GM23338 (cell line): ENCODE measurements at regions not wholly inside any gene's neighbourhood (a gene's known extent, or its start where the extent isn't known, plus 50 kb on each side); places are given as distances from the start of the nearest gene placed in this dataset.

Experiments
- EZH2 ChIP-seq: fragments of 200-600 bp; sonication (generic); IDR thresholded peaks from one replicate; pipeline ENCODE4 v1.8.0; 2017; ENCODE audit warnings: antibody characterized with exemption, mild to moderate bottlenecking, low read depth; ENCODE audit not compliant: unreplicated experiment
- EZH2phosphoT487 ChIP-seq: fragments of 200-600 bp; sonication (generic); IDR thresholded peaks from one replicate; pipeline ENCODE4 v1.8.1; 2018; ENCODE audit warnings: antibody characterized with exemption; ENCODE audit not compliant: unreplicated experiment
- JUNB ChIP-seq: IDR thresholded peaks from one replicate; pipeline ENCODE4 v1.6.1; 2016; ENCODE audit warnings: antibody characterized with exemption; ENCODE audit not compliant: unreplicated experiment
- POLR2AphosphoS5 ChIP-seq: IDR thresholded peaks from 2 replicates; pipeline ENCODE4 v1.6.1; 2016; ENCODE audit warnings: antibody characterized with exemption, low read depth
- TF ChIP-seq, protein P1 (sequence below), 2 experiments: fragments of 200-600 bp in 1 of 2; sonication (generic) in 1 of 2; conservative IDR thresholded peaks; 2 replicates each; pipeline versions ENCODE4 v1.5.1 to v1.6.1; 2016 to 2017; ENCODE audit warnings: antibody characterized with exemption in 2 of 2, low read depth in 2 of 2, mild to moderate bottlenecking in 2 of 2, moderate library complexity in 1 of 2
- TF ChIP-seq, protein P2 (sequence below): IDR thresholded peaks from one replicate; pipeline ENCODE4 v1.6.1; 2018; ENCODE audit warnings: antibody characterized with exemption; ENCODE audit not compliant: unreplicated experiment

- TF ChIP-seq, protein P1, sequence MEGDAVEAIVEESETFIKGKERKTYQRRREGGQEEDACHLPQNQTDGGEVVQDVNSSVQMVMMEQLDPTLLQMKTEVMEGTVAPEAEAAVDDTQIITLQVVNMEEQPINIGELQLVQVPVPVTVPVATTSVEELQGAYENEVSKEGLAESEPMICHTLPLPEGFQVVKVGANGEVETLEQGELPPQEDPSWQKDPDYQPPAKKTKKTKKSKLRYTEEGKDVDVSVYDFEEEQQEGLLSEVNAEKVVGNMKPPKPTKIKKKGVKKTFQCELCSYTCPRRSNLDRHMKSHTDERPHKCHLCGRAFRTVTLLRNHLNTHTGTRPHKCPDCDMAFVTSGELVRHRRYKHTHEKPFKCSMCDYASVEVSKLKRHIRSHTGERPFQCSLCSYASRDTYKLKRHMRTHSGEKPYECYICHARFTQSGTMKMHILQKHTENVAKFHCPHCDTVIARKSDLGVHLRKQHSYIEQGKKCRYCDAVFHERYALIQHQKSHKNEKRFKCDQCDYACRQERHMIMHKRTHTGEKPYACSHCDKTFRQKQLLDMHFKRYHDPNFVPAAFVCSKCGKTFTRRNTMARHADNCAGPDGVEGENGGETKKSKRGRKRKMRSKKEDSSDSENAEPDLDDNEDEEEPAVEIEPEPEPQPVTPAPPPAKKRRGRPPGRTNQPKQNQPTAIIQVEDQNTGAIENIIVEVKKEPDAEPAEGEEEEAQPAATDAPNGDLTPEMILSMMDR (conservative IDR thresholded peaks at IDR 0.05; ENCODE audit: low read depth in 2 of 2), result no peak
- TF ChIP-seq JUNB (no peak), POLR2AphosphoS5 (no peak), EZH2phosphoT487 (no peak), EZH2 (no peak)
- TF ChIP-seq, protein P2, sequence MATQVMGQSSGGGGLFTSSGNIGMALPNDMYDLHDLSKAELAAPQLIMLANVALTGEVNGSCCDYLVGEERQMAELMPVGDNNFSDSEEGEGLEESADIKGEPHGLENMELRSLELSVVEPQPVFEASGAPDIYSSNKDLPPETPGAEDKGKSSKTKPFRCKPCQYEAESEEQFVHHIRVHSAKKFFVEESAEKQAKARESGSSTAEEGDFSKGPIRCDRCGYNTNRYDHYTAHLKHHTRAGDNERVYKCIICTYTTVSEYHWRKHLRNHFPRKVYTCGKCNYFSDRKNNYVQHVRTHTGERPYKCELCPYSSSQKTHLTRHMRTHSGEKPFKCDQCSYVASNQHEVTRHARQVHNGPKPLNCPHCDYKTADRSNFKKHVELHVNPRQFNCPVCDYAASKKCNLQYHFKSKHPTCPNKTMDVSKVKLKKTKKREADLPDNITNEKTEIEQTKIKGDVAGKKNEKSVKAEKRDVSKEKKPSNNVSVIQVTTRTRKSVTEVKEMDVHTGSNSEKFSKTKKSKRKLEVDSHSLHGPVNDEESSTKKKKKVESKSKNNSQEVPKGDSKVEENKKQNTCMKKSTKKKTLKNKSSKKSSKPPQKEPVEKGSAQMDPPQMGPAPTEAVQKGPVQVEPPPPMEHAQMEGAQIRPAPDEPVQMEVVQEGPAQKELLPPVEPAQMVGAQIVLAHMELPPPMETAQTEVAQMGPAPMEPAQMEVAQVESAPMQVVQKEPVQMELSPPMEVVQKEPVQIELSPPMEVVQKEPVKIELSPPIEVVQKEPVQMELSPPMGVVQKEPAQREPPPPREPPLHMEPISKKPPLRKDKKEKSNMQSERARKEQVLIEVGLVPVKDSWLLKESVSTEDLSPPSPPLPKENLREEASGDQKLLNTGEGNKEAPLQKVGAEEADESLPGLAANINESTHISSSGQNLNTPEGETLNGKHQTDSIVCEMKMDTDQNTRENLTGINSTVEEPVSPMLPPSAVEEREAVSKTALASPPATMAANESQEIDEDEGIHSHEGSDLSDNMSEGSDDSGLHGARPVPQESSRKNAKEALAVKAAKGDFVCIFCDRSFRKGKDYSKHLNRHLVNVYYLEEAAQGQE, result no peak
These were observed 396.5 kb upstream of the ATP10A start for GRCh38 chr15:26259581-26259980.
